Common myeloid progenitor, CD34-positive (primary cell): ENCODE measurements at regions not wholly inside any gene's neighbourhood (a gene's known extent, or its start where the extent isn't known, plus 50 kb on each side); places are given as distances from the start of the nearest gene placed in this dataset.

Experiments used
- CTCF ChIA-PET: fragments of 350-600 bp; sonication (Branson Sonifier 250); formaldehyde crosslinking; loops from one replicate; lab custom pipeline; 2021; ENCODE audit warnings: antibody characterized with exemption; lab: Charles Lee
- POLR2A ChIA-PET: fragments of 350-600 bp; sonication (Branson Sonifier 250); formaldehyde crosslinking; loops from one replicate; lab custom pipeline; 2021; ENCODE audit warnings: antibody characterized with exemption; lab: Charles Lee
- DNase-seq, 3 donors: peaks; one replicate each; pipeline versions ENCODE4 v3.0.0 to v3.0.0-alpha.2; 2013
- H3K27ac ChIP-seq, 2 experiments: 1 replicate in 1 of 2; 2 replicates in 1 of 2; pipeline ENCODE4 v1.7.0; 2013; ENCODE audit warnings: inconsistent platforms in 2 of 2, low read length in 2 of 2, mild to moderate bottlenecking in 2 of 2, low read depth in 1 of 2, moderate library complexity in 1 of 2; ENCODE audit not compliant: severe bottlenecking in 2 of 2, insufficient read depth in 1 of 2, poor library complexity in 1 of 2
- H3K27me3 ChIP-seq, 5 experiments: replicated peaks in 2 of 5; 1 replicate in 3 of 5; 2 replicates in 2 of 5; pipeline versions ENCODE4 v1.6.1 to v1.7.0; 2013; ENCODE audit warnings: low read length in 4 of 5, mild to moderate bottlenecking in 2 of 5, moderate library complexity in 2 of 5, inconsistent platforms in 1 of 5; ENCODE audit not compliant: insufficient read depth in 5 of 5, control insufficient read depth in 4 of 5
- H3K36me3 ChIP-seq, 4 experiments: 1 replicate in 2 of 4; 2 replicates in 2 of 4; pipeline versions ENCODE4 v1.6.1 to v1.7.0; 2013; ENCODE audit warnings: low read length in 3 of 4, control low read depth in 1 of 4, mild to moderate bottlenecking in 1 of 4; ENCODE audit not compliant: control insufficient read depth in 4 of 4, insufficient read depth in 4 of 4
- H3K4me1 ChIP-seq, 4 experiments: 1 replicate in 3 of 4; 2 replicates in 1 of 4; pipeline versions ENCODE4 v1.6.1 to v1.7.1; 2013; ENCODE audit warnings: low read length in 3 of 4, mild to moderate bottlenecking in 3 of 4, control low read depth in 1 of 4, inconsistent platforms in 1 of 4, moderate library complexity in 1 of 4; ENCODE audit not compliant: control insufficient read depth in 4 of 4, insufficient read depth in 4 of 4; ENCODE audit errors: control extremely low read depth in 1 of 4
- H3K4me3 ChIP-seq, 7 experiments: 1 replicate in 4 of 7; 2 replicates in 3 of 7; pipeline versions ENCODE4 v1.5.1 to v1.7.0; 2013; ENCODE audit warnings: mild to moderate bottlenecking in 7 of 7, low read length in 6 of 7, moderate library complexity in 6 of 7, inconsistent platforms in 2 of 7, low read depth in 2 of 7, control low read depth in 1 of 7; ENCODE audit not compliant: insufficient read depth in 4 of 7, control insufficient read depth in 1 of 7; ENCODE audit errors: extremely low read depth in 1 of 7
- H3K9me3 ChIP-seq, 5 experiments: 1 replicate in 4 of 5; 2 replicates in 1 of 5; pipeline versions ENCODE4 v1.6.1 to v1.7.1; 2013; ENCODE audit warnings: low read length in 4 of 5, mild to moderate bottlenecking in 2 of 5, inconsistent platforms in 1 of 5, low read depth in 1 of 5, moderate library complexity in 1 of 5; ENCODE audit not compliant: control insufficient read depth in 4 of 5, insufficient read depth in 2 of 5; ENCODE audit errors: control extremely low read depth in 1 of 5
- WGBS: methylation state at CpG from one replicate; pipeline ENCODE4 v1.1.5; 2013; ENCODE audit not compliant: insufficient coverage; 5-methylcytosine and 5-hydroxymethylcytosine counted together

DNA sequence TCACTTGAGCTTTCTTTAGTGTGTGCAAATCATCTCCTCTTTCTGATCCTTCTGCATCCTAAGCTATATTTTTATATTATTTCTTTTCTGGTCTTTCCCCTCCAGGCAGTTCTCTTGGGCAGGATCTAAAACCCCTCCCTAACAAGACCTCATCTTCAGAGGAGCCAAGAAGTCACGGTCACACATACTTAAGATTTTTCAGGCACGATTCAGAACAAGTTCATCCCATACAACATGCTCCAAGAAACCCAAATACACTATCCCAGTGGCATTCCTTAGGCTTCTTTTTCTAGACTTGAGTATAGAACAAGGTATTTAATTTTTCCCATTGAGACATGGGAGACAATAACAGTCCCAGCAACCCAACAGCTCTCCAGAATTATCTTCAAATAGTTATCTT, 1251.5 kb downstream of the DNAJB9 start:
- Histone ChIP-seq H3K9me3 (peaks cover 0 to 9% (median 0%) of the 10 kb centered on the region in 5 experiments), H3K27ac (no peak overlapping the region), H3K27me3 (no peaks in the 10 kb centered on the region), H3K4me1 (no peaks in the 10 kb centered on the region), H3K36me3 (no peaks in the 10 kb centered on the region), H3K4me3 (no peak overlapping the region)
- ChIA-PET POLR2A (no interaction called here), CTCF (no interaction called here)
- 88% methylated on average over 1 of the region's 2 CpGs for WGBS
- no peak for DNase-seq

GRCh38 chr7:109834851-109835250, 1256.1 kb upstream of the LRRN3 start:
- no peak for DNase-seq
- ChIA-PET CTCF (no interaction called here), POLR2A (no interaction called here)
- Histone ChIP-seq H3K4me3 (no peak overlapping the region), H3K27me3 (no peaks in the 10 kb centered on the region), H3K36me3 (no peaks in the 10 kb centered on the region), H3K27ac (no peak overlapping the region), H3K4me1 (no peaks in the 10 kb centered on the region), H3K9me3 (no peaks in the 10 kb centered on the region)

DNA sequence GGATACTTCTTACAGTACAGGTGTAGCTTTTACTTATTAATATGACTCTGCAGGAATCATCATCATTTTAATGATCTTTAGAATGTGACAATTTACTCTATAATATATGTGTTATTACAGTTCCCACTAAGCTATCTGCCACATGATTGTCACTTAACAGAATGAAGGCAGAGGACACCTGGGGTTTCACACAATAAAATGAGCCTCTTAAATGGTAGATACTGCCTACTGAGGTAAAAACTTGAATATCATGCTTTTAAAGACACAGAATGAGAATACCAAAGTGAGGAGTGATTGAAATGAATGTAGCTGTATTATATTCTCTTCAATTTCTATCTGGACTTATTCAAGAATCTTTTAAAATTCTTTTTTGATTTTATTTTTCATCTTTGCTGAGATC, 1255.3 kb upstream of the LRRN3 start:
- Histone ChIP-seq H3K4me1 (no peaks in the 10 kb centered on the region), H3K27ac (no peak overlapping the region), H3K9me3 (no peaks in the 10 kb centered on the region), H3K4me3 (no peak overlapping the region), H3K36me3 (no peaks in the 10 kb centered on the region), H3K27me3 (no peaks in the 10 kb centered on the region)
- DNase-seq: no peak
- ChIA-PET POLR2A (no interaction called here), CTCF (no interaction called here)

- 100% methylated on average over 1 of the region's 3 CpGs for WGBS
- DNase-seq: no peak
- H3K27ac ChIP-seq: no peak overlapping the region
- no peaks in the 10 kb centered on the region for H3K9me3 ChIP-seq
- ChIA-PET CTCF (no interaction called here), POLR2A (no interaction called here)
- H3K4me3 ChIP-seq: no peak overlapping the region
- H3K36me3 ChIP-seq: no peaks in the 10 kb centered on the region
- no peaks in the 10 kb centered on the region for H3K27me3 ChIP-seq
- H3K4me1 ChIP-seq: no peaks in the 10 kb centered on the region
Measured at GRCh38 chr7:109836016-109836415, 1254.9 kb upstream of the LRRN3 start.

DNA sequence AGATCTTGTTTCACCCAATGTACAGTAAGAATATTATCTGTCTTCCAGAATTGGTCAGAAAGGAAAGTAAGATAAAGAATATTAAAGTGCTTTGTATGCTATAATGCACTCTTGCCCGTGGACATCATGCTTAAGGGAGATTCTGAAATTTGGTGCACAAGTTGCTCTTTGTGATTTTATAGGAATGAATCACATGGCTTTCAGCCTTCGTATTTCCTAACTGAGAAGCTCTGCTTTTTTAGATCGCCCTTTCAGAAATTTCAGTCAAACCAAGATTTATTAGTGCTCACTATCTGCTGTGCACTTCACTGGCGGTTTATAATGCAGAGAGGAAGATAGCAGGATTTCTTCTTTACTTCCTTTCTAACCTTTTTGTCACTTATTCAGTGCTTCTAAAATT, 1248.5 kb upstream of the LRRN3 start:
- H3K36me3 ChIP-seq: no peaks in the 10 kb centered on the region
- ChIA-PET CTCF (no interaction called here), POLR2A (no interaction called here)
- no peak for DNase-seq
- no peak overlapping the region for H3K27ac ChIP-seq
- H3K4me1 ChIP-seq: no peaks in the 10 kb centered on the region
- H3K4me3 ChIP-seq: no peak overlapping the region
- no peaks in the 10 kb centered on the region for H3K27me3 ChIP-seq
- H3K9me3 ChIP-seq: no peaks in the 10 kb centered on the region
- 100% methylated on average over 1 of the region's 4 CpGs for WGBS

DNA sequence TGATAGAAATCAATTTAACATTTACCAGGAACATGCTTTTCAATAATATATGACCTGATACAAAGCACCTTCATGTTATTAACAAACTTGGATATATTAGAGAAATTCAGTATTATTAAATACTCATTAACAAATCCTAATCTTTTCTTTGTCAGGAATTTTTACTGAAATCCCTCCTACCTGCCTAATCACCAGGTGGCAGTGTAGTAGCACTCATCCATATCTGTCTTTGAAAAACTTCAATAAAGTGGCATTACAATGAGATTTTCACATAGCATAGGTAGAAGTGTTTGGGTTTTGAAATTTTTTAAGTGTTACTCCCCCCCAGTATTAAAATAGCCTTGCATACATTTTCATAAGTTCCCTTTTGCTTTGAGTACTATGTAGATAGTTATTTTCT, 1246.6 kb upstream of the LRRN3 start:
- POLR2A ChIA-PET: no interaction called here

DNA sequence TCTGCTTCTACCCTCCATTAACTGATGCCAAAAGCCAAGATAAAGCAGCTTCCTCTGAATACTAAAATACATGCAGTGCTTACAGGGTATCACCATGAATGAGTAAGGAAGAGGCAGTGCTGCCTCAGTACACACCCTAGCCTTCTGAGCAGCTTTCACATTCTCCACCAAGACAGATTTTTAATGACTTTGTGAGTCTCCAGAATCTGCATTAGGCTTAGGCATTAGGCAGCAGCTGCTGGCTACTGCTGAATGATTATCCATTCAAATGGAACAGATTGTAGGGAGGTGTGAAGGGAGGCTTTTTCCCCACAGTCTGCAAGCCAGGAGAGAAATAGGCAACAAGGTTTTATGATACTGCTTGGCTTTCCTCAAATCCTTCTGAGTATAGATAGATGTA, 1226.7 kb upstream of the LRRN3 start:
- Histone ChIP-seq H3K9me3 (no peaks in the 10 kb centered on the region), H3K27me3 (no peaks in the 10 kb centered on the region), H3K27ac (no peak overlapping the region), H3K4me1 (no peaks in the 10 kb centered on the region), H3K36me3 (no peaks in the 10 kb centered on the region), H3K4me3 (no peak overlapping the region)
- ChIA-PET CTCF (no interaction called here), POLR2A (no interaction called here)
- DNase-seq: no peak

More for the DNA sequence above, 1246.6 kb upstream of the LRRN3 start:
- no peaks in the 10 kb centered on the region for H3K4me1 ChIP-seq
- DNase-seq: peak in 2 of 3 donors; percentile 7 to 13
- H3K9me3 ChIP-seq: no peaks in the 10 kb centered on the region
- no peaks in the 10 kb centered on the region for H3K27me3 ChIP-seq
- CTCF ChIA-PET: no interaction called here
- H3K4me3 ChIP-seq: no peak overlapping the region
- H3K27ac ChIP-seq: no peak overlapping the region
- no peaks in the 10 kb centered on the region for H3K36me3 ChIP-seq
